ENCODE measurements at regions not wholly inside any gene's neighbourhood (a gene's known extent, or its start where the extent isn't known, plus 50 kb on each side); places are given as distances from the start of the nearest gene placed in this dataset.

DNA sequence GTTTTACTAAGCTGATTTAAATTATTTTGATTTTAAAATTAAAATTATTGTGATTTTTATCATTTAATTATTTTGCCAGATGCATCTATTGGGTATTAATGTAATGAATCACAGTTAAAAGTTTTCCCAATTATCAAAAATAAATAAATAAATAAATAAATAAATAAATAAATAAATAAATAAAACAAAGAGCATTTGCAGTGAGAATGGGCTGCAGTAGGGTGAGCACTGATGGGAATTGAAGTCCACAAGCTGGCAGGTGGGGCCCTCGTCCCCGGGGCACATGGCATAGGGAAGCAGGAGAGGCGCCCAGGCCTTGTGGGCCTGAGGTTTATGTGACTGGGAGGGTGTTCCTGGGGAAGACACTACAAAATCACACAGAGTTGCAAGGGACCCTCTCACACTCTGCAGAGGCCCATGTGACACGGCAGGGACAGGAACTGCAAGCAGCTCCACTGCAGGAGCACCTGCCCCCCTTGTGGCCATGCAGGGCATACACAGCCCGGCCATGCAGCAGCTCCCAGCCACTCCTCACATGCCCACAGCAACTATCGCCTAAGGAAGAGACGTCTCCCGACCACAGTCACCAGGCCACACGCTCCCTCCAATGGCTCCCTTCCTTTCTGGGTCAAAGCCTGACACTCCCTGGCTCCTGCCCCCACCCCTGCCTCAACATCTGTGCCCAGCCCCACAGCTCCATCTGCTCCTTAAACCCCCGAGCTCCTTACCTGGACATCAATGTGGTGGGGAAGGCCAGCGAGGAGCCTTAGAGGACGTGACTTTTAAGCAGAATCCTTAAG, 256.3 kb upstream of the SFSWAP start (continued):
- no peak for TF ChIP-seq CEBPB (IDR thresholded peaks at IDR 0.05; ENCODE audit: low read depth, low read length)

Measured in H1 (cell line).